Left colon (tissue), 2 donors: ENCODE measurements at regions not wholly inside any gene's neighbourhood (a gene's known extent, or its start where the extent isn't known, plus 50 kb on each side); places are given as distances from the start of the nearest gene placed in this dataset.
"Not testable (repeated sequence)": the region's sequence is repeated elsewhere in the genome, so short reads cannot be mapped to it uniquely, and the experiment has no call there.

Source experiments
- ATAC-seq: fragments of 200-7000 bp; cut with Tn5 transposase; one replicate; pipeline ENCODE4 v1.9.1; 2020; ENCODE audit warnings: mild to moderate bottlenecking, moderate library complexity
- DNase-seq, 2 donors: peaks; one replicate each; pipeline ENCODE4 v3.0.0-alpha.2; 2020
- intact Hi-C, 2 donors: fragments of 100-400 bp; cut with DNase I in 1 of 2; cut with micrococcal nuclease in 1 of 2; formaldehyde crosslinking; loops; one replicate each; pipeline versions ENCODE4 v1.11.2 to v1.14.0; 2022; cut with DNase I, micrococcal nuclease
- donor health status: DM: no; HTN: no; CAD: no.
- donor health status: DM: yes; HTN: yes; CAD: no.

- ATAC-seq (no peak), DNase-seq (no peak)
- intact Hi-C loops: no loop called here
Observed at GRCh38 chr18:45329316-45329715, 286.0 kb upstream of the SLC14A2 start.

GRCh38 chr18:45330170-45330594 is 285.1 kb upstream of the SLC14A2 start:
- no peak for DNase-seq
- no peak for ATAC-seq
- intact Hi-C loops: no loop called here

GRCh38 chr18:45332871-45333270 is 282.4 kb upstream of the SLC14A2 start:
- ATAC-seq (no peak), DNase-seq (no peak)
- intact Hi-C loops: no loop called here

GRCh38 chr18:45334191-45334590 is 281.1 kb upstream of the SLC14A2 start:
- intact Hi-C loops: no loop called here
- DNase-seq (no peak), ATAC-seq (no peak)

GRCh38 chr18:45335282-45336043 is 279.8 kb upstream of the SLC14A2 start:
- intact Hi-C loops: no loop called here
- no peak for DNase-seq
- ATAC-seq: peak; percentile 71

- no peak for ATAC-seq
- intact Hi-C loops: no loop called here
- no peak for DNase-seq
Observed at GRCh38 chr18:45336448-45336847, 278.8 kb upstream of the SLC14A2 start.

GRCh38 chr18:45337477-45337876 is 277.8 kb upstream of the SLC14A2 start:
- intact Hi-C loops: no loop called here
- DNase-seq: no peak
- ATAC-seq: no peak

- ATAC-seq (no peak), DNase-seq (no peak)
Observed at GRCh38 chr18:45339810-45340550, 275.3 kb upstream of the SLC14A2 start.

GRCh38 chr18:45340884-45341283 is 274.4 kb upstream of the SLC14A2 start:
- no peak for DNase-seq
- intact Hi-C loops: no loop called here
- no peak for ATAC-seq

More at GRCh38 chr18:45339810-45340550, 275.3 kb upstream of the SLC14A2 start:
- intact Hi-C loops: no loop called here

- DNase-seq (no peak), ATAC-seq (no peak)
- intact Hi-C loops: no loop called here
Observed at GRCh38 chr18:45341454-45341853, 273.8 kb upstream of the SLC14A2 start.

GRCh38 chr18:45342166-45342565 is 273.1 kb upstream of the SLC14A2 start:
- DNase-seq (no peak), ATAC-seq (no peak)
- intact Hi-C loops: no loop called here

GRCh38 chr18:45342653-45343052 is 272.6 kb upstream of the SLC14A2 start:
- ATAC-seq (no peak), DNase-seq (no peak)
- intact Hi-C loops: no loop called here

GRCh38 chr18:45343365-45343764 is 271.9 kb upstream of the SLC14A2 start:
- intact Hi-C loops: no loop called here

GRCh38 chr18:45344680-45345079 is 270.6 kb upstream of the SLC14A2 start:
- ATAC-seq, intact Hi-C loops, DNase-seq: not testable (repeated sequence)

More at GRCh38 chr18:45343365-45343764, 271.9 kb upstream of the SLC14A2 start:
- DNase-seq (no peak), ATAC-seq (no peak)

GRCh38 chr18:45349019-45349418 is 266.3 kb upstream of the SLC14A2 start:
- DNase-seq: no peak
- no peak for ATAC-seq

GRCh38 chr18:45349467-45349866 is 265.8 kb upstream of the SLC14A2 start:
- ATAC-seq: no peak
- no peak for DNase-seq
- intact Hi-C loops: no loop called here

More at GRCh38 chr18:45349019-45349418, 266.3 kb upstream of the SLC14A2 start:
- intact Hi-C loops: no loop called here

- ATAC-seq (no peak), DNase-seq (no peak)
- intact Hi-C loops: no loop called here
Observed at GRCh38 chr18:45350404-45351156, 264.7 kb upstream of the SLC14A2 start.

GRCh38 chr18:45352874-45353273 is 262.4 kb upstream of the SLC14A2 start:
- intact Hi-C loops: no loop called here
- DNase-seq (no peak), ATAC-seq (no peak)

GRCh38 chr18:45353530-45353929 is 261.7 kb upstream of the SLC14A2 start:
- no peak for DNase-seq
- peak; percentile 34 for ATAC-seq
- intact Hi-C loops: no loop called here
